H9 (cell line): ENCODE measurements at regions not wholly inside any gene's neighbourhood (a gene's known extent, or its start where the extent isn't known, plus 50 kb on each side); places are given as distances from the start of the nearest gene placed in this dataset.

Source experiments
- DNase-seq: peaks from one replicate; pipeline ENCODE4 v3.0.0-alpha.2; 2017
- H2AFZ ChIP-seq: one replicate; pipeline ENCODE4 v1.6.1; 2013; ENCODE audit warnings: mild to moderate bottlenecking, low read length, control low read depth, moderate library complexity
- H2AK5ac ChIP-seq: 2 replicates; pipeline ENCODE4 v1.6.1; 2013; ENCODE audit warnings: low read length, control low read depth, mixed read lengths; ENCODE audit not compliant: insufficient read length
- H2BK120ac ChIP-seq: one replicate; pipeline ENCODE4 v1.6.1; 2013; ENCODE audit warnings: low read depth, mild to moderate bottlenecking, low read length, control low read depth, inconsistent platforms; ENCODE audit not compliant: poor library complexity, severe bottlenecking
- H2BK12ac ChIP-seq: 2 replicates; pipeline ENCODE4 v1.6.1; 2013; ENCODE audit warnings: low read length, control low read depth, mixed read lengths, low read depth; ENCODE audit not compliant: insufficient read length
- H2BK15ac ChIP-seq: 2 replicates; pipeline ENCODE4 v1.6.1; 2013; ENCODE audit warnings: low read depth, low read length, control low read depth
- H2BK20ac ChIP-seq: one replicate; pipeline ENCODE4 v1.6.1; 2013; ENCODE audit warnings: low read depth, mild to moderate bottlenecking, low read length, control low read depth, inconsistent platforms; ENCODE audit not compliant: poor library complexity, severe bottlenecking
- H2BK5ac ChIP-seq: 2 replicates; pipeline ENCODE4 v1.6.1; 2013; ENCODE audit warnings: low read length, control low read depth, mixed read lengths; ENCODE audit not compliant: insufficient read length
- H3K14ac ChIP-seq: 2 replicates; pipeline ENCODE4 v1.6.1; 2013; ENCODE audit warnings: low read length, control low read depth; ENCODE audit not compliant: insufficient read depth
- H3K18ac ChIP-seq: 2 replicates; pipeline ENCODE4 v1.6.1; 2013; ENCODE audit warnings: low read depth, mild to moderate bottlenecking, mixed read lengths, low read length, control low read depth; ENCODE audit not compliant: insufficient read length
- H3K23ac ChIP-seq: 2 replicates; pipeline ENCODE4 v1.6.1; 2013; ENCODE audit warnings: low read length, control low read depth, mixed read lengths, low read depth; ENCODE audit not compliant: insufficient read length
- H3K23me2 ChIP-seq: 2 replicates; pipeline ENCODE4 v1.6.1; 2013; ENCODE audit warnings: low read depth, mild to moderate bottlenecking, mixed read lengths, low read length, control low read depth; ENCODE audit not compliant: insufficient read length, poor library complexity, severe bottlenecking
- H3K27ac ChIP-seq: 2 replicates; pipeline ENCODE4 v1.5.1; 2013; ENCODE audit warnings: low read length, control low read depth, mixed read lengths, low read depth; ENCODE audit not compliant: insufficient read length
- H3K27me3 ChIP-seq: 2 replicates; pipeline ENCODE4 v1.6.1; 2013; ENCODE audit warnings: low read length, control low read depth, inconsistent platforms; ENCODE audit not compliant: insufficient read depth
- H3K4ac ChIP-seq: 2 replicates; pipeline ENCODE4 v1.6.1; 2013; ENCODE audit warnings: low read depth, mild to moderate bottlenecking, control low read depth, inconsistent platforms, low read length, moderate library complexity
- H3K4me1 ChIP-seq: 2 replicates; pipeline ENCODE4 v1.6.1; 2013; ENCODE audit warnings: low read length, control low read depth, inconsistent platforms; ENCODE audit not compliant: insufficient read depth
- H3K4me2 ChIP-seq: 2 replicates; pipeline ENCODE4 v1.6.1; 2013; ENCODE audit warnings: low read length, control low read depth, mixed read lengths; ENCODE audit not compliant: insufficient read length, insufficient read depth
- H3K56ac ChIP-seq: 2 replicates; pipeline ENCODE4 v1.6.1; 2013; ENCODE audit warnings: low read depth, mild to moderate bottlenecking, mixed read lengths, low read length, control low read depth; ENCODE audit not compliant: insufficient read length
- H3K79me1 ChIP-seq: 2 replicates; pipeline ENCODE4 v1.6.1; 2013; ENCODE audit warnings: low read depth, mild to moderate bottlenecking, moderate library complexity, low read length, control low read depth, inconsistent platforms; ENCODE audit not compliant: insufficient read depth, poor library complexity, severe bottlenecking
- H3K79me2 ChIP-seq: 2 replicates; pipeline ENCODE4 v1.6.1; 2013; ENCODE audit warnings: low read length, control low read depth, inconsistent platforms; ENCODE audit not compliant: insufficient read depth
- H3K9ac ChIP-seq: 2 replicates; pipeline ENCODE4 v1.6.1; 2013; ENCODE audit warnings: low read length, control low read depth, mixed read lengths; ENCODE audit not compliant: insufficient read length; ENCODE audit errors: extremely low read depth
- H3K9me3 ChIP-seq: one replicate; pipeline ENCODE4 v1.6.1; 2013; ENCODE audit warnings: low read depth, low read length, inconsistent platforms; ENCODE audit not compliant: control insufficient read depth
- H3T11ph ChIP-seq: one replicate; pipeline ENCODE4 v1.6.1; 2013; ENCODE audit warnings: mild to moderate bottlenecking, low read length, control low read depth, inconsistent platforms
- H4K20me1 ChIP-seq: one replicate; pipeline ENCODE4 v1.6.1; 2013; ENCODE audit not compliant: control insufficient read depth, insufficient read length, insufficient read depth
- H4K5ac ChIP-seq: 2 replicates; pipeline ENCODE4 v1.6.1; 2013; ENCODE audit warnings: low read depth, mild to moderate bottlenecking, mixed read lengths, low read length, control low read depth; ENCODE audit not compliant: insufficient read length
- H4K8ac ChIP-seq: replicated peaks from 2 replicates; pipeline ENCODE4 v1.6.1; 2013; ENCODE audit warnings: low read length, control low read depth, mixed read lengths, low read depth; ENCODE audit not compliant: insufficient read length
- H4K91ac ChIP-seq: 2 replicates; pipeline ENCODE4 v1.6.1; 2013; ENCODE audit warnings: low read depth, mild to moderate bottlenecking, moderate library complexity, mixed read lengths, low read length, control low read depth; ENCODE audit not compliant: insufficient read length
- H3K27ac Mint-ChIP-seq, 3 experiments: 2 replicates in 2 of 3; 3 replicates in 1 of 3; pipeline ENCODE4 v1.8.0; 2020 to 2021; ENCODE audit warnings: mixed read lengths in 3 of 3, mild to moderate bottlenecking in 1 of 3, moderate library complexity in 1 of 3
- H3K27me3 Mint-ChIP-seq: 2 replicates; pipeline ENCODE4 v1.8.0; 2021; ENCODE audit warnings: low read depth, mild to moderate bottlenecking, moderate library complexity, mixed read lengths
- H3K36me3 Mint-ChIP-seq, 3 experiments: 2 replicates in 2 of 3; 3 replicates in 1 of 3; pipeline ENCODE4 v1.8.0; 2020 to 2021; ENCODE audit warnings: low read depth in 3 of 3, mixed read lengths in 3 of 3; ENCODE audit not compliant: insufficient read depth in 1 of 3
- H3K4me1 Mint-ChIP-seq, 2 experiments: 2 replicates each; pipeline ENCODE4 v1.8.0; 2020; ENCODE audit warnings: mixed read lengths in 2 of 2
- H3K4me3 Mint-ChIP-seq, 2 experiments: 2 replicates in 1 of 2; 3 replicates in 1 of 2; pipeline ENCODE4 v1.8.0; 2020 to 2021; ENCODE audit warnings: mild to moderate bottlenecking in 2 of 2, mixed read lengths in 2 of 2, moderate library complexity in 1 of 2
- H3K9me3 Mint-ChIP-seq, 2 experiments: 2 replicates in 1 of 2; 3 replicates in 1 of 2; pipeline ENCODE4 v1.8.0; 2020; ENCODE audit warnings: mild to moderate bottlenecking in 2 of 2, mixed read lengths in 2 of 2, moderate library complexity in 1 of 2
- CTCF ChIP-seq: fragments of 200-600 bp; sonication (generic); conservative IDR thresholded peaks from 3 replicates; pipeline ENCODE4 v1.8.0; 2021; ENCODE audit warnings: antibody characterized with exemption, mild to moderate bottlenecking
- WGBS: extraction: QIAGEN DNeasy Blood & Tissue Kit; methylation state at CpG from one replicate; pipeline ENCODE4 v1.1.7; 2013; ENCODE audit warnings: missing lambda C conversion rate, low lambda C conversion rate, mixed read lengths; ENCODE audit not compliant: insufficient read length; ENCODE audit errors: extremely low coverage; 5-methylcytosine and 5-hydroxymethylcytosine counted together

GRCh38 chr2:195343942-195344530, 313.0 kb upstream of the SLC39A10 start:
- no peaks in the 10 kb centered on the region for H3K9me3 Mint-ChIP-seq
- H3T11ph ChIP-seq = no peak overlapping the region

More at GRCh38 chr2:195343942-195344530, 313.0 kb upstream of the SLC39A10 start:
- Histone ChIP-seq H3K23ac (no peak overlapping the region), H3K23me2 (no peaks in the 10 kb centered on the region), H3K14ac (no peak overlapping the region), H3K4ac (no peak overlapping the region), H4K91ac (no peak overlapping the region), H3K18ac (no peak overlapping the region), H3K27me3 (no peaks in the 10 kb centered on the region), H2BK5ac (no peak overlapping the region), H3K27ac (no peak overlapping the region), H3K4me1 (no peaks in the 10 kb centered on the region), H2BK20ac (no peak overlapping the region), H4K5ac (no peak overlapping the region), H2BK12ac (no peak overlapping the region), H2AK5ac (no peak overlapping the region), H2BK15ac (no peak overlapping the region), H3K9me3 (no peaks in the 10 kb centered on the region), H3K79me1 (no peaks in the 10 kb centered on the region), H2AFZ (no peak overlapping the region), H2BK120ac (no peak overlapping the region), H3K79me2 (no peaks in the 10 kb centered on the region), H3K56ac (no peak overlapping the region), H3K9ac (no peak overlapping the region), H4K20me1 (no peaks in the 10 kb centered on the region), H3K4me2 (no peak overlapping the region), H4K8ac (no peak overlapping the region)
- no peaks in the 10 kb centered on the region for H3K27me3 Mint-ChIP-seq
- no peaks in the 10 kb centered on the region for H3K4me1 Mint-ChIP-seq
- no peak overlapping the region for H3K27ac Mint-ChIP-seq
- TF ChIP-seq CTCF = no peak
- H3K4me3 Mint-ChIP-seq = no peak overlapping the region
- no CpG with 5 or more reads among the region's 5 CpGs for WGBS
- H3K36me3 Mint-ChIP-seq = peaks cover 0 to under 1% (median 0%) of the 10 kb centered on the region in 3 experiments; a peak in 1 of 7 replicates
- no peak for DNase-seq
